ENCODE measurements at regions not wholly inside any gene's neighbourhood (a gene's known extent, or its start where the extent isn't known, plus 50 kb on each side); places are given as distances from the start of the nearest gene placed in this dataset.

DNA sequence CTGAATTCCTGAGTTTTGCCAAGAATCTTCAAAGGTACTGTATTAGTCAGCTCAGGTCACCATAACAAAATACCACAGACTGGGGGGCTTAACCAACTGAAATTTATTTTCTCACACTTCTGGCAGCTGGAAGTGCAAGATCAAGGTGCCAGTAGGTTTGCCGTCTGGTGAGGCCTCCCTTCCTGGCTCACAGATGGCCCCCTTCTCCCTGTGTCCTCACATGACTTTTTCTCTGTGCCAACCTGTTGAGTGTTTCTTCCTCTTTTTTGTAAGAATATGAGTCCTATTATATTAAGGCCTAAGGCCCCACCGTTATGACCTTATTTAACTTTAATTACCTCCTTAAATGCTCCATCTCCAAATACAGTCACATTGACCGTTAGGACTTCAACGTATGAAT, 156.1 kb upstream of the KIF2A start:
- Histone ChIP-seq H3K27ac (no peak overlapping the region), H3K36me3 (no peaks in the 10 kb centered on the region), H3K4me3 (ENCODE audit: low read depth in 1 of 2, low read length in 1 of 2) (no peak overlapping the region), H3K4me1 (ENCODE audit: control insufficient read depth in 1 of 2, insufficient read depth in 1 of 2, low read depth in 1 of 2, low read length in 1 of 2) (no peaks in the 10 kb centered on the region), H3K9me3 (no peaks in the 10 kb centered on the region), H3K27me3 (no peaks in the 10 kb centered on the region)
- TF ChIP-seq, protein P1, sequence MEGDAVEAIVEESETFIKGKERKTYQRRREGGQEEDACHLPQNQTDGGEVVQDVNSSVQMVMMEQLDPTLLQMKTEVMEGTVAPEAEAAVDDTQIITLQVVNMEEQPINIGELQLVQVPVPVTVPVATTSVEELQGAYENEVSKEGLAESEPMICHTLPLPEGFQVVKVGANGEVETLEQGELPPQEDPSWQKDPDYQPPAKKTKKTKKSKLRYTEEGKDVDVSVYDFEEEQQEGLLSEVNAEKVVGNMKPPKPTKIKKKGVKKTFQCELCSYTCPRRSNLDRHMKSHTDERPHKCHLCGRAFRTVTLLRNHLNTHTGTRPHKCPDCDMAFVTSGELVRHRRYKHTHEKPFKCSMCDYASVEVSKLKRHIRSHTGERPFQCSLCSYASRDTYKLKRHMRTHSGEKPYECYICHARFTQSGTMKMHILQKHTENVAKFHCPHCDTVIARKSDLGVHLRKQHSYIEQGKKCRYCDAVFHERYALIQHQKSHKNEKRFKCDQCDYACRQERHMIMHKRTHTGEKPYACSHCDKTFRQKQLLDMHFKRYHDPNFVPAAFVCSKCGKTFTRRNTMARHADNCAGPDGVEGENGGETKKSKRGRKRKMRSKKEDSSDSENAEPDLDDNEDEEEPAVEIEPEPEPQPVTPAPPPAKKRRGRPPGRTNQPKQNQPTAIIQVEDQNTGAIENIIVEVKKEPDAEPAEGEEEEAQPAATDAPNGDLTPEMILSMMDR (IDR thresholded peaks at IDR 0.05): no peak

DNA sequence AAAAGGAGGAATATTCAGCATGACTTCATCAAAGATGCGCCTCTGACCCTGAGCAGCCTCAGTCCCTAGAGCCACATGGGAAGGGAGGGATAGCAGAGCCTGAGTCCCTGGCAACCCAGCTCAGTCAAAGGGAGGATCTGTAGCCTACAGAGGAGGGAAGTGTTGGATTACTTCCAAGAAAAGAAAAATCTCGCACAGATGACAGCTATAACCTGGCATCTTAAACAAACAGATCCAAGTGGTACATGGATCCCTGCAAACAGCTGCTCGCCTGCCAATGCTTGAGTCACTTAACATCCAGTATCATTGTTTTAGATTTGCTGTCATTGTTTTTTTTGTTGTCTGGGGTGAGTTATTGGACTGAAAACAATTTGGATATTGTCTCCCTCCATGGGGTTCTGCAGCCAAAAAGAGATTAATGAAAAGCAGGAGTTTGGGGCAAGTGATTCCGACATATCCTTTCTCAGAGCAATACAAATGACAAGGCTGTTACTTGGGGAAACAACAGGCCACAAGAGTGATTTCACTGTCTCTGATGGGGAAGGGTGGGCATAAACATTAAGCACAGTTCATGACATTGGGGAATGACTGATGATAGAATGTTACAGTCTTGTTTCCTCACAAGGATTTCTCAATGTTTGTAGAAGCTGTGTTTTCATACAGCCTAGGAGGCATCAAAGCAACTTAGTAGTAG, 153.5 kb upstream of the KIF2A start:
- Histone ChIP-seq H3K9me3 (no peaks in the 10 kb centered on the region), H3K4me1 (ENCODE audit: control insufficient read depth in 1 of 2, insufficient read depth in 1 of 2, low read depth in 1 of 2, low read length in 1 of 2) (no peaks in the 10 kb centered on the region), H3K27me3 (no peaks in the 10 kb centered on the region), H3K27ac (no peak overlapping the region), H3K4me3 (ENCODE audit: low read depth in 1 of 2, low read length in 1 of 2) (no peak overlapping the region), H3K36me3 (no peaks in the 10 kb centered on the region)
- TF ChIP-seq, protein P1 (IDR thresholded peaks at IDR 0.05): no peak

DNA sequence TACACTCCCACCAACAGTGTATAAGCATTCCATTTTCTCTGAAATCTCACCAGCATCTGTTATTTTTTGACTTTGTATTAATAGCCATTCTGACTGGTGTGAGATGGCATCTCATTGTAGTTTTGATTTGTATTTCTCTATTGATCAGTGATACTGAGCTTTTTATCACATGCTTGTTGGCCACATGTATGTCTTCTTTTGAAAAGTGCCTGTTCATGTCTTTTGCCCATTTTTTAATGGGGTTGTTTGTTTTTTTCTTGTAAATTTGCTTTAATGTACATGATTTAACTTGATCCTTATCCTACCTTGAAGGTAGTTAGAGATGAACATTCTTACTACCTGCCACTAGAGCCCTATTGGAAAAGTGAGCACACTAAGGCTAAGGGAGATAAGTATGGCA, 151.2 kb upstream of the KIF2A start:
- TF ChIP-seq, protein P1 (IDR thresholded peaks at IDR 0.05): no peak
- no peak overlapping the region for H3K4me3 ChIP-seq (ENCODE audit: low read depth in 1 of 2, low read length in 1 of 2)
- no peaks in the 10 kb centered on the region for H3K27me3 ChIP-seq
- no peaks in the 10 kb centered on the region for H3K36me3 ChIP-seq
- no peaks in the 10 kb centered on the region for H3K4me1 ChIP-seq (ENCODE audit: control insufficient read depth in 1 of 2, insufficient read depth in 1 of 2, low read depth in 1 of 2, low read length in 1 of 2)
- no peak overlapping the region for H3K27ac ChIP-seq
- H3K9me3 ChIP-seq: no peaks in the 10 kb centered on the region

DNA sequence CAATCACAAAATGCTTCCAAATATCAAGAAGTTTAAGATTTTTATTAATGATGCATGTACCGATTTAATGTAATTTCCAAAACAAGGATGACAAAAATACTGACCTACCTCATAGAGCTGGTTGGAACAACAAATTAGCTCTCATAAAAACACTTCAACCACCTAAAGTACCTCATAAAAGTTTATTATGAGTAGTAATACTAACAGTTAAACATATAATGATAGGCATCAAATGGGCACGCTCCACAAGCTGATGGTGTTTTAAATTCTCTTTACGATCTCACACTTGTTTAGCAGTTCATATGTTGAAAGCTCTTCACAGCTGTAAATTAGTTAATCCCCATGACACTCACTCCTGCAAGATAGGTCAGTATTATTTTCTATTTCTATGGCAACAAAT, 150.0 kb upstream of the KIF2A start:
- no peaks in the 10 kb centered on the region for H3K9me3 ChIP-seq
- H3K36me3 ChIP-seq: no peaks in the 10 kb centered on the region
- H3K27me3 ChIP-seq: no peaks in the 10 kb centered on the region
- no peaks in the 10 kb centered on the region for H3K4me1 ChIP-seq (ENCODE audit: control insufficient read depth in 1 of 2, insufficient read depth in 1 of 2, low read depth in 1 of 2, low read length in 1 of 2)
- TF ChIP-seq, protein P1 (IDR thresholded peaks at IDR 0.05): no peak
- no peak overlapping the region for H3K4me3 ChIP-seq (ENCODE audit: low read depth in 1 of 2, low read length in 1 of 2)
- H3K27ac ChIP-seq: no peak overlapping the region

DNA sequence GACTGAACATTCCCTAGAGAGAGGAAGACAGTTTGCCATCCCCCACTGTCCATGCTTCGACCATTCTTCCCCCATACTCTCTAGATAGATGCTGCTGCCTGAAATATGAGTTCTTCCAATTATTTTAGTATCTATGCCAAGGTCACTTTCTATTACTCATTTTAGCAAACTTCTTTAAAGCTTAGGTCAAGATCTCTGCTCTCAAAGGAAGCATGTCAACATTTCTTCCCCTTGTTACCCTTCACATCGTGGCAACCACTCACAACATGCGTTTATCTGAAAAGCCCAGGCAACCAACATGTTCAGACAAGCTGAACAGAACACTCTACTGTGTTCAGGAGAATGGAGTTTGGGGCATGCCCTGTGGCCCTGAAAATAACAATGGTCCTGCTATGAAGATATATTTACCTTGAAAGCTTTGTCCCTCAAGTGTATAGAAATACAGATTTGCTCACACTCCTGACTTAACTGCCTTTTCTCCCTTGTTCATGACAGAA, 138.4 kb upstream of the KIF2A start:
- no peak overlapping the region for H3K4me3 ChIP-seq (ENCODE audit: low read depth in 1 of 2, low read length in 1 of 2)
- H3K9me3 ChIP-seq: peaks cover 5% of the 10 kb centered on the region
- H3K27me3 ChIP-seq: no peaks in the 10 kb centered on the region
- TF ChIP-seq, protein P1 (IDR thresholded peaks at IDR 0.05): no peak
- H3K27ac ChIP-seq: no peak overlapping the region
- H3K4me1 ChIP-seq (ENCODE audit: control insufficient read depth in 1 of 2, insufficient read depth in 1 of 2, low read depth in 1 of 2, low read length in 1 of 2): no peaks in the 10 kb centered on the region
- H3K36me3 ChIP-seq: no peaks in the 10 kb centered on the region

Measured in neutrophil (primary cell).